AG09319 (cell line): ENCODE measurements at regions not wholly inside any gene's neighbourhood (a gene's known extent, or its start where the extent isn't known, plus 50 kb on each side); places are given as distances from the start of the nearest gene placed in this dataset.

ENCODE experiments used
- DNase-seq: peaks from one replicate; pipeline ENCODE4 v3.0.0-alpha.2; 2010; ENCODE audit warnings: low read depth; ENCODE audit errors: extremely low read depth
- CTCF ChIP-seq: IDR thresholded peaks from 2 replicates; pipeline ENCODE4 v1.5.1; 2011; ENCODE audit warnings: low read depth, mild to moderate bottlenecking, inconsistent platforms, low read length, moderate library complexity

- no peak for TF ChIP-seq CTCF
- DNase-seq, result no peak
These were observed 51.9 kb upstream of the TSPAN11 start for GRCh38 chr12:30874455-30875321.

- DNase-seq, result no peak
- no peak for TF ChIP-seq CTCF
These were observed 55.9 kb upstream of the TSPAN11 start for GRCh38 chr12:30870491-30871265.

- DNase-seq, result no peak
These were observed 59.1 kb upstream of the TSPAN11 start for GRCh38 chr12:30867415-30867814.

GRCh38 chr12:30866256-30866655, 60.3 kb upstream of the TSPAN11 start:
- TF ChIP-seq CTCF, result no peak
- no peak for DNase-seq

More at GRCh38 chr12:30867415-30867814, 59.1 kb upstream of the TSPAN11 start:
- no peak for TF ChIP-seq CTCF

- no peak for DNase-seq
- no peak for TF ChIP-seq CTCF
These were observed 62.7 kb upstream of the TSPAN11 start for GRCh38 chr12:30863839-30864238.

GRCh38 chr12:30862486-30862885, 64.1 kb upstream of the TSPAN11 start:
- no peak for DNase-seq
- TF ChIP-seq CTCF, result no peak

GRCh38 chr12:30859226-30859625, 67.3 kb upstream of the TSPAN11 start:
- no peak for DNase-seq
- no peak for TF ChIP-seq CTCF
